H1 (cell line): ENCODE measurements at regions not wholly inside any gene's neighbourhood (a gene's known extent, or its start where the extent isn't known, plus 50 kb on each side); places are given as distances from the start of the nearest gene placed in this dataset.

Source experiments
- CTCF ChIP-seq, 3 experiments: IDR thresholded peaks; 1 replicate in 2 of 3; 2 replicates in 1 of 3; pipeline versions ENCODE4 v1.5.1 to v1.6.1; 2011; ENCODE audit warnings: low read length in 3 of 3, mild to moderate bottlenecking in 3 of 3, inconsistent platforms in 2 of 3, low read depth in 1 of 3, moderate library complexity in 1 of 3; ENCODE audit not compliant: insufficient read depth in 1 of 3; ENCODE audit errors: control extremely low read depth in 1 of 3
- RFX5 ChIP-seq: IDR thresholded peaks from 2 replicates; pipeline ENCODE4 v1.6.1; 2011; ENCODE audit warnings: low read depth, low read length, improper control_type of control experiment, borderline replicate concordance

GRCh38 chr2:7934476-7934875 lies 747.4 kb upstream of the ID2 start:
- no peak for TF ChIP-seq RFX5
- TF ChIP-seq CTCF (IDR thresholded peaks at IDR 0.05; ENCODE audit: control extremely low read depth in 1 of 3, insufficient read depth in 1 of 3, low read depth in 1 of 3, low read length in 3 of 3), result no peak
